HL-60 (cell line): ENCODE measurements at regions not wholly inside any gene's neighbourhood (a gene's known extent, or its start where the extent isn't known, plus 50 kb on each side); places are given as distances from the start of the nearest gene placed in this dataset.

ENCODE experiments used
- DNase-seq, 2 experiments: peaks; one replicate each; pipeline ENCODE4 v3.0.0-alpha.2; 2010 to 2020; ENCODE audit warnings: low read depth in 1 of 2, low spot score in 1 of 2
- H3K27ac ChIP-seq: fragments of 250-450 bp; sonication (Bioruptor Pico); replicated peaks from 2 replicates; pipeline ENCODE4 v1.5.1; 2020; ENCODE audit warnings: mild to moderate bottlenecking, moderate library complexity
- H3K27me3 ChIP-seq: fragments of 250-450 bp; sonication (Bioruptor Pico); 2 replicates; pipeline ENCODE4 v1.5.1; 2021; ENCODE audit warnings: mild to moderate bottlenecking, moderate library complexity; ENCODE audit not compliant: insufficient read depth, poor library complexity, severe bottlenecking
- H3K4me3 ChIP-seq: replicated peaks from 2 replicates; pipeline ENCODE4 v1.5.1; 2011; ENCODE audit warnings: mild to moderate bottlenecking, control low read depth, low read length; ENCODE audit not compliant: insufficient read depth
- GABPA ChIP-seq: IDR thresholded peaks from 2 replicates; pipeline ENCODE4 v1.6.1; 2012; ENCODE audit warnings: low read depth
- POLR2AphosphoS5 ChIP-seq: IDR thresholded peaks from 2 replicates; pipeline ENCODE4 v1.6.1; 2012; ENCODE audit warnings: low read depth
- SPI1 ChIP-seq: IDR thresholded peaks from 2 replicates; pipeline ENCODE4 v1.6.1; 2012; ENCODE audit warnings: low read depth, mild to moderate bottlenecking, borderline replicate concordance
- TF ChIP-seq, protein P1 (sequence below): IDR thresholded peaks from one replicate; pipeline ENCODE4 v1.5.1; 2011; ENCODE audit warnings: low read length, control low read depth, inconsistent platforms; ENCODE audit not compliant: insufficient read depth
- TF ChIP-seq, protein P2 (sequence below): IDR thresholded peaks from 2 replicates; pipeline ENCODE4 v1.6.1; 2012; ENCODE audit warnings: low read depth; ENCODE audit not compliant: insufficient replicate concordance

DNA sequence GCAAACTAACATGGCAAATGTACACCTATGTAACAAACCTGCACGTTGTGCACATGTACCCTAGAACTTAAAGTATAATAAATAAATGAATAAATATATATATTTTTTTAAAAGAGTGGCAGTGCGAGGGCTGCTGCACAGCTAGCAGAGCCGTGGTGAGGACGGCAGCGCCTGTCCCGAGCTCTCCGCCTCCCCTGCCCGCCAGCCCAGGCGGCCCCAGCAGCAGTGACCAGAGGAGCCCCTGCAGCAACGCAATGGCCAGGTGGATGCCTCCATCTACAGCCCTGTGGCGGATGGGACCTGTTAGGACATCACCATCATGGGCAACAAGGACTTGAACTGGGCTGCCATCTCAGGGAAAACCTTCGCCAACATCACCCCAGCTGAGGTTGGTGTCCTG is 351.9 kb downstream of the FAM72C start:
- no peak overlapping the region for H3K4me3 ChIP-seq
- no peaks in the 10 kb centered on the region for H3K27me3 ChIP-seq
- no peak for DNase-seq
- no peak overlapping the region for H3K27ac ChIP-seq
- TF ChIP-seq SPI1 (no peak), POLR2AphosphoS5 (no peak), GABPA (no peak)
- TF ChIP-seq, protein P1, sequence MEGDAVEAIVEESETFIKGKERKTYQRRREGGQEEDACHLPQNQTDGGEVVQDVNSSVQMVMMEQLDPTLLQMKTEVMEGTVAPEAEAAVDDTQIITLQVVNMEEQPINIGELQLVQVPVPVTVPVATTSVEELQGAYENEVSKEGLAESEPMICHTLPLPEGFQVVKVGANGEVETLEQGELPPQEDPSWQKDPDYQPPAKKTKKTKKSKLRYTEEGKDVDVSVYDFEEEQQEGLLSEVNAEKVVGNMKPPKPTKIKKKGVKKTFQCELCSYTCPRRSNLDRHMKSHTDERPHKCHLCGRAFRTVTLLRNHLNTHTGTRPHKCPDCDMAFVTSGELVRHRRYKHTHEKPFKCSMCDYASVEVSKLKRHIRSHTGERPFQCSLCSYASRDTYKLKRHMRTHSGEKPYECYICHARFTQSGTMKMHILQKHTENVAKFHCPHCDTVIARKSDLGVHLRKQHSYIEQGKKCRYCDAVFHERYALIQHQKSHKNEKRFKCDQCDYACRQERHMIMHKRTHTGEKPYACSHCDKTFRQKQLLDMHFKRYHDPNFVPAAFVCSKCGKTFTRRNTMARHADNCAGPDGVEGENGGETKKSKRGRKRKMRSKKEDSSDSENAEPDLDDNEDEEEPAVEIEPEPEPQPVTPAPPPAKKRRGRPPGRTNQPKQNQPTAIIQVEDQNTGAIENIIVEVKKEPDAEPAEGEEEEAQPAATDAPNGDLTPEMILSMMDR, result no peak
- TF ChIP-seq, protein P2, sequence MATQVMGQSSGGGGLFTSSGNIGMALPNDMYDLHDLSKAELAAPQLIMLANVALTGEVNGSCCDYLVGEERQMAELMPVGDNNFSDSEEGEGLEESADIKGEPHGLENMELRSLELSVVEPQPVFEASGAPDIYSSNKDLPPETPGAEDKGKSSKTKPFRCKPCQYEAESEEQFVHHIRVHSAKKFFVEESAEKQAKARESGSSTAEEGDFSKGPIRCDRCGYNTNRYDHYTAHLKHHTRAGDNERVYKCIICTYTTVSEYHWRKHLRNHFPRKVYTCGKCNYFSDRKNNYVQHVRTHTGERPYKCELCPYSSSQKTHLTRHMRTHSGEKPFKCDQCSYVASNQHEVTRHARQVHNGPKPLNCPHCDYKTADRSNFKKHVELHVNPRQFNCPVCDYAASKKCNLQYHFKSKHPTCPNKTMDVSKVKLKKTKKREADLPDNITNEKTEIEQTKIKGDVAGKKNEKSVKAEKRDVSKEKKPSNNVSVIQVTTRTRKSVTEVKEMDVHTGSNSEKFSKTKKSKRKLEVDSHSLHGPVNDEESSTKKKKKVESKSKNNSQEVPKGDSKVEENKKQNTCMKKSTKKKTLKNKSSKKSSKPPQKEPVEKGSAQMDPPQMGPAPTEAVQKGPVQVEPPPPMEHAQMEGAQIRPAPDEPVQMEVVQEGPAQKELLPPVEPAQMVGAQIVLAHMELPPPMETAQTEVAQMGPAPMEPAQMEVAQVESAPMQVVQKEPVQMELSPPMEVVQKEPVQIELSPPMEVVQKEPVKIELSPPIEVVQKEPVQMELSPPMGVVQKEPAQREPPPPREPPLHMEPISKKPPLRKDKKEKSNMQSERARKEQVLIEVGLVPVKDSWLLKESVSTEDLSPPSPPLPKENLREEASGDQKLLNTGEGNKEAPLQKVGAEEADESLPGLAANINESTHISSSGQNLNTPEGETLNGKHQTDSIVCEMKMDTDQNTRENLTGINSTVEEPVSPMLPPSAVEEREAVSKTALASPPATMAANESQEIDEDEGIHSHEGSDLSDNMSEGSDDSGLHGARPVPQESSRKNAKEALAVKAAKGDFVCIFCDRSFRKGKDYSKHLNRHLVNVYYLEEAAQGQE, result no peak

DNA sequence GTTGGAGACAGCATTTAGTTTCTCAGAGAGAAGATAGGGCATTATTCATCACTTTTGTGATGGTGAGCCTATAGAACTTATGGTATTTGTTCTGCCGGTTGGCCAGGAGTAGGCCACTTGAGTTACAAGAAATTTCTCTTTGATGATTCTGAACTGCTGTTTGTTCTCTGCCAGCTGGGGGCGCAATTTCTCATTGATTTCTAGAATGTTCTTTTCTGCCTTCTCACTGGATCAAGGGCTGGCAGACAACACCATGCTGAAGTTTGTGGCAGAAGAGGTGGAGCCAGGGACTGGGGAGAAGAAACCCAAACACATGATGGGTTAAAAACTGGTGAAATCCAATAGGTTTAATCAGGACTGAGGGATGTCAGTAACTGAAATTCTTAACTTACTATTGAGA is 360.6 kb downstream of the FAM72C start:
- no peak overlapping the region for H3K27ac ChIP-seq
- DNase-seq, result peak in 1 of 2 experiments; percentile 33
- TF ChIP-seq, protein P1, result peak; percentile 3
- no peak for TF ChIP-seq POLR2AphosphoS5
- no peaks in the 10 kb centered on the region for H3K27me3 ChIP-seq
- no peak overlapping the region for H3K4me3 ChIP-seq

DNA sequence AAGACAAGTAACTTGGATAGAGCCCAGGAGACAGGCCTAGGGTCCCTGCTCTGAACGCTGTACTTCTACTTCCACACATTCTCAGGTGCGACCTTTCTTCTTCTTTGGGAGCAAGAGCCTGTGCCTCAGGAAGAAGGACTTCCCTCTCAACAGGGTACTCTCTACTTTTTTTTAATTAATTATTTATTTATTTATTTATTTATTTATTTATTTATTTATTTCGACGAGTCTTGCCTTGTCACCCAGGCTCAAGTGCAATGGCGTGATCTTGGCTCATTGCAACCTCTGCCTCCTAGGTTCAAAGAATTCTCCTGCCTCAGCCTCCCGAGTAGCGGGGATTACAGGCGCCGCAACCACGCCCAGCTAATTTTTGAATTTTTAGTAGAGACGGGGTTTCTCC is 361.6 kb downstream of the FAM72C start:
- TF ChIP-seq, protein P1, result no peak
- TF ChIP-seq SPI1, result no peak
- TF ChIP-seq GABPA, result no peak
- TF ChIP-seq, protein P2, result no peak
- TF ChIP-seq POLR2AphosphoS5, result no peak
- Histone ChIP-seq H3K4me3 (no peak overlapping the region), H3K27me3 (no peaks in the 10 kb centered on the region), H3K27ac (no peak overlapping the region)
- no peak for DNase-seq

DNA sequence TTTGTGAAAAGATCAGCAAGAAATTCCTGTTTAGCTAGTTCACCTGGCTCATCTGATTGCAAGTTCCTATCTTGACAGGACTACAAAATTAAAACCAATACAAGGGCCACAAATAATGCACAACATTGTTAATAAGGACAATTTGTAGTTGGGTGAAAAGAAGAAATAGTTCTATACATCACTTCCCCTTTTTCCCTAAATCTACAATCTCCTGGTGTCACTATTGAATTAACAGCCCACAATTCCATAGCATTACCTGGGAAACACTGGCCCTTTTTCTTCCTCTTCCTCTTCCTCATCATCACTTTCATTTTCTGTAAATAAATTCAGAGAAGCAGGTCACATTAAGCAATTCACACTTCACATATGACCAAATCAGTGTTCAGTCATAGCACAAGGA is 366.9 kb downstream of the FAM72C start:
- H3K4me3 ChIP-seq, result no peak overlapping the region
- no peak overlapping the region for H3K27ac ChIP-seq
- no peak for DNase-seq
- TF ChIP-seq SPI1 (peak; percentile 85), POLR2AphosphoS5 (no peak)
- H3K27me3 ChIP-seq, result peaks cover 10% of the 10 kb centered on the region
